K562 (cell line): ENCODE measurements at regions not wholly inside any gene's neighbourhood (a gene's known extent, or its start where the extent isn't known, plus 50 kb on each side); places are given as distances from the start of the nearest gene placed in this dataset.

ENCODE experiments used
- ATAC-seq: fragments of 200-7000 bp; cut with Tn5 transposase; 3 replicates; pipeline ENCODE4 v1.9.1; 2020; ENCODE audit warnings: moderate library complexity
- BruUV-seq: library from RNA; stranded (reverse); fragments of 400-500 nt; replicated peaks from 2 replicates; lab custom pipeline; 2021; lab: Mats Ljungman, UMichigan
- CTCF ChIA-PET: fragments of 300-600 bp; formaldehyde crosslinking; extraction: SDS; loops from one replicate; lab custom pipeline; 2021; ENCODE audit warnings: low intra/inter-chr PET ratio; lab: Yijun Ruan, JAX
- POLR2A ChIA-PET: fragments of 300-600, 350-650 bp; sonication (Branson Sonifier 250); formaldehyde crosslinking; extraction: SDS; loops from one replicate; lab custom pipeline; 2021; ENCODE audit warnings: antibody characterized with exemption, inconsistent platforms; lab: Yijun Ruan, JAX
- DNase-seq, 4 experiments: peaks; one replicate each; pipeline versions ENCODE4 v3.0.0 to v3.0.0-alpha.2; 2011 to 2018; ENCODE audit warnings: low spot score in 3 of 4, mixed read lengths in 3 of 4; ENCODE audit errors: extremely low read depth in 1 of 4
- FAIRE-seq: peaks from 2 replicates; lab custom pipeline; 2011; peaks lifted over from hg19 to GRCh38; lab: Jason Lieb, UNC
- H2AFZ ChIP-seq: 2 replicates; pipeline ENCODE4 v1.6.0; 2011; ENCODE audit warnings: low read depth, low read length, control low read depth, inconsistent platforms
- H3K27ac ChIP-seq: fragments of 200-600 bp; 3 replicates; pipeline ENCODE4 v1.8.0; 2011; ENCODE audit warnings: low read depth, mild to moderate bottlenecking, control low read depth, inconsistent platforms, low read length, moderate library complexity, mixed read lengths; ENCODE audit errors: extremely low read depth
- H3K27me3 ChIP-seq, 2 experiments: fragments of 300-600 bp in 1 of 2; 2 replicates in 1 of 2; 3 replicates in 1 of 2; pipeline versions ENCODE4 v1.6.0 to v1.8.0; 2011; ENCODE audit warnings: inconsistent platforms in 2 of 2, low read length in 2 of 2, mild to moderate bottlenecking in 1 of 2, mixed read lengths in 1 of 2, moderate library complexity in 1 of 2; ENCODE audit not compliant: control insufficient read depth in 2 of 2, insufficient read depth in 2 of 2
- H3K36me3 ChIP-seq: fragments of 300-600 bp; 3 replicates; pipeline ENCODE4 v1.8.0; 2011; ENCODE audit warnings: mild to moderate bottlenecking, low read length, inconsistent platforms; ENCODE audit not compliant: control insufficient read depth, insufficient read depth
- H3K4me1 ChIP-seq, 2 experiments: fragments of 200-600 bp in 1 of 2; replicated peaks in 1 of 2; 2 replicates in 1 of 2; 3 replicates in 1 of 2; pipeline versions ENCODE4 v1.5.1 to v1.8.0; 2011; ENCODE audit warnings: inconsistent platforms in 2 of 2, low read length in 2 of 2, mild to moderate bottlenecking in 1 of 2, mixed read lengths in 1 of 2, moderate library complexity in 1 of 2; ENCODE audit not compliant: control insufficient read depth in 2 of 2, insufficient read depth in 2 of 2
- H3K4me2 ChIP-seq: 2 replicates; pipeline ENCODE4 v1.6.1; 2011; ENCODE audit warnings: low read length, control low read depth, inconsistent platforms, mixed read lengths; ENCODE audit not compliant: insufficient read depth
- H3K4me3 ChIP-seq: fragments of 200-600 bp; sonication (generic), shearing (Covaris generic); 2 replicates; pipeline ENCODE4 v1.5.1; 2016; ENCODE audit warnings: control low read depth, inconsistent platforms
- H3K79me2 ChIP-seq: fragments of 200-600 bp; 3 replicates; pipeline ENCODE4 v1.8.0; 2011; ENCODE audit warnings: low read length, inconsistent platforms; ENCODE audit not compliant: control insufficient read depth, insufficient read depth
- H3K9ac ChIP-seq, 2 experiments: 2 replicates each; pipeline versions ENCODE4 v1.6.0 to v1.6.1; 2011; ENCODE audit warnings: low read depth in 2 of 2, low read length in 2 of 2, control low read depth in 1 of 2, inconsistent platforms in 1 of 2, mild to moderate bottlenecking in 1 of 2, mixed read lengths in 1 of 2; ENCODE audit not compliant: insufficient read depth in 1 of 2
- H3K9me1 ChIP-seq: one replicate; pipeline ENCODE4 v1.6.0; 2011; ENCODE audit warnings: inconsistent platforms, mild to moderate bottlenecking, low read length, moderate library complexity; ENCODE audit not compliant: control insufficient read depth, insufficient read depth
- H3K9me3 ChIP-seq: replicated peaks from 2 replicates; pipeline ENCODE4 v1.5.1; 2011; ENCODE audit warnings: low read depth, low read length, inconsistent platforms; ENCODE audit not compliant: control insufficient read depth, insufficient read depth
- H4K20me1 ChIP-seq: replicated peaks from 2 replicates; pipeline ENCODE4 v1.6.1; 2011; ENCODE audit warnings: low read length, inconsistent platforms, mixed read lengths; ENCODE audit not compliant: control insufficient read depth, insufficient read depth
- HMGXB4 ChIP-seq: sonication (generic); formaldehyde crosslinking; IDR thresholded peaks from 2 replicates; pipeline ENCODE4 v1.8.1; 2023; ENCODE audit warnings: mild to moderate bottlenecking, missing genetic modification reagents
- MAFK ChIP-seq: IDR thresholded peaks from 2 replicates; pipeline ENCODE4 v1.6.1; 2011; ENCODE audit warnings: low read length, improper control_type of control experiment
- NR4A1 ChIP-seq, 2 experiments: fragments of 250-450 bp in 1 of 2; fragments of 450-650 bp in 1 of 2; sonication (Bioruptor Pico) in 1 of 2; IDR thresholded peaks; 2 replicates each; pipeline versions ENCODE4 v1.4.0 to v1.6.1; 2016 to 2020; ENCODE audit warnings: mild to moderate bottlenecking in 2 of 2, missing compliant biosample characterization in 1 of 2, missing genetic modification characterization in 1 of 2, moderate library complexity in 1 of 2
- STAT5B ChIP-seq: fragments of 250-450 bp; sonication (Bioruptor Pico); IDR thresholded peaks from 2 replicates; pipeline ENCODE4 v1.8.0; 2021; ENCODE audit warnings: mild to moderate bottlenecking, inconsistent platforms
- TFE3 ChIP-seq: fragments of 450-650 bp; formaldehyde crosslinking; IDR thresholded peaks from 2 replicates; pipeline ENCODE4 v1.4.0; 2020; ENCODE audit warnings: mild to moderate bottlenecking, mixed read lengths
- THRB ChIP-seq: fragments of 450-650 bp; formaldehyde crosslinking; conservative IDR thresholded peaks from 2 replicates; pipeline ENCODE4 v1.4.0; 2022; ENCODE audit warnings: mild to moderate bottlenecking, missing genetic modification characterization
- ZBTB9 ChIP-seq: fragments of 450-650 bp; formaldehyde crosslinking; IDR thresholded peaks from 2 replicates; pipeline ENCODE4 v1.4.0; 2020; ENCODE audit warnings: mild to moderate bottlenecking, moderate library complexity
- WGBS: fragments of 100-300 bp; shearing (Covaris generic); methylation state at CpG from one replicate; pipeline ENCODE4 v1.1.6; 2016; ENCODE audit warnings: low coverage, mixed read lengths; ENCODE audit not compliant: insufficient coverage; ENCODE audit errors: missing lambda C conversion rate; 5-methylcytosine and 5-hydroxymethylcytosine counted together
- in situ Hi-C: fragments of 300-500 bp; cut with MboI; formaldehyde crosslinking; loops from 4 replicates; pipeline ENCODE4 v1.15.0; 2018; ENCODE audit warnings: inconsistent platforms, mixed read lengths
- intact Hi-C: fragments of 100-400 bp; cut with micrococcal nuclease; formaldehyde crosslinking; loops from 2 replicates; pipeline ENCODE4 v1.14.2; 2022

- no peak overlapping the region for H3K27ac ChIP-seq
- TF ChIP-seq TFE3 (CRISPR knock-in tag), result no peak
- no peak for TF ChIP-seq NR4A1 (CRISPR knock-in tag; IDR thresholded peaks at IDR 0.05)
- no peak for TF ChIP-seq NR4A1 (tag; IDR thresholded peaks at IDR 0.05)
- no peak for TF ChIP-seq HMGXB4 (CRISPR knock-in tag)
- no peak for TF ChIP-seq MAFK
- TF ChIP-seq THRB (CRISPR knock-in tag), result no peak
- TF ChIP-seq ZBTB9, result no peak
- no peak for TF ChIP-seq STAT5B (CRISPR knock-in tag)
- FAIRE-seq, result no peak
Measured at GRCh38 chr17:64787921-64788271, 125.8 kb upstream of the SMURF2 start.

More at GRCh38 chr17:64787921-64788271, 125.8 kb upstream of the SMURF2 start:
- Histone ChIP-seq H4K20me1 (no peaks in the 10 kb centered on the region), H3K9ac (no peak overlapping the region; a peak in 1 of 4 replicates), H2AFZ (no peak overlapping the region), H3K4me3 (no peak overlapping the region), H3K79me2 (no peaks in the 10 kb centered on the region), H3K27me3 (no peaks in the 10 kb centered on the region), H3K4me1 (no peaks in the 10 kb centered on the region), H3K9me3 (no peaks in the 10 kb centered on the region), H3K4me2 (no peak overlapping the region), H3K36me3 (peaks cover 11% of the 10 kb centered on the region; the same call in 1 of the 3 replicates), H3K9me1 (no peaks in the 10 kb centered on the region)
- ChIA-PET CTCF (no interaction called here), POLR2A (no interaction called here)
- no peak for ATAC-seq
- no peak for DNase-seq
- BruUV-seq, result no TSS peak
- intact Hi-C loops, result no loop called here
- WGBS, result 82% methylated on average over 8 of the region's 8 CpGs
- in situ Hi-C loops, result no loop called here
